Stimulated activated CD4-positive, alpha-beta T cell treated with anti-CD3 and anti-CD28 coated beads, TNF-alpha, amount 100 ng/mL, for 1 hour (primary cell): ENCODE measurements at regions not wholly inside any gene's neighbourhood (a gene's known extent, or its start where the extent isn't known, plus 50 kb on each side); places are given as distances from the start of the nearest gene placed in this dataset.
A peak's percentile ranks its signal among the peaks of the same experiment; 100 is the strongest.
"Not testable (repeated sequence)": the region's sequence is repeated elsewhere in the genome, so short reads cannot be mapped to it uniquely, and the experiment has no call there.

Source experiments
- DNase-seq, 3 donors: peaks; one replicate each; pipeline ENCODE4 v3.0.0-alpha.2; 2020; ENCODE audit warnings: low read depth in 3 of 3, low spot score in 1 of 3

DNA sequence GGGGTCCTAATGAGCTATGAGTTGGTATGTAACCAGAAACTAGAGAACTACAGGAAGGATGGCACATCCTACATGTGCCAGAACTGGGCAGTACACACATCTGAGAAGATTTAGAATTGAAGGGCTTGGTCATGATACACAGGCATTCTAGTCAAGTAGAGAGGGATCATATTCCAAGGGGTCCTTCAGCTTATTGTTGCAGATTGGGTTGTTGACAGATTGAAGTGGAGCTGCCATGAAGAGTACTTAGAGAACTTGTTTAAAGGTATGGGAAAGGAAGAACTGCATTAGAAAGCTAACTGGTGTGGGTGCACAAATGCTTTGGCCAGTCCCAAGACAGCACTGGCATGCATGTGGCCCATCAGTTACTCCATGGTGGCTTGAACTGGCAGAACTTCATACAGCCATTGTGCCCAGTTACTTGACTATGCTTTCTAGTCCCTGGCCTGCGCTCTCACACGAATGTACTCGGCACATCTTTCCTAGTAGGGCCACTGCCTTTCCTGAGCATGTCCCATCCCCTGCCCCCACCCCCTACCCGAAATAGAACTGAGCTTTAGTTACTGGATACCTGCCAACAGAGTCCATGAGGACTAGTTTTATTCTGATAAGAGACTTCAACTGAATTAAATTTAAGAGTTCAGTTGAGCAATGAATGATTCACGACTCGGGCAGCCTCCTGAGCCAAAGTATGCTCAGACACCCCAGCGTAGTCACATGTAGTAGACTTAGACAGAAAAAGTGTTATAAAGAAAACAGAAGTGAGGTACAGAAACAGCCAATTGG lies 64.0 kb downstream of the CCNG2 start:
- no peak for DNase-seq

DNA sequence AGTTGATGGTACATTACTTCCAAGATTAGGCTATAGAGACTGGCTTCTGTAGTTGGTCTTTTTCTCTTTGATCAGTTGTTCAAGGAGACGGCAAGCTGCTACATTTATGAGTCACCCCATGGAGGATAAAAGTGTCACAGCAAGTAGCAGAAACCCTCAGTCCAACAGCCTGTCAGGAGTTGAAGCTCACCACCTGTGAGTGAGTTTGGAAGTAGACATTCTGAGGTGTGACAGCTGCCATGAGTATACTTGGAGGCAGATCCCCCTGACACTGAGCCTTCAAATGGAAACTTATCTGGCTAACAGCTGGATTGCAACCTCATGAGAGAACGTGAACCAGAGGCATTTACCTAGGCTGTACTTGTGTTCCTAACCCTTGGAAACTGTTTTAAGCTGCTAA lies 68.0 kb downstream of the CCNG2 start:
- DNase-seq, result no peak

DNA sequence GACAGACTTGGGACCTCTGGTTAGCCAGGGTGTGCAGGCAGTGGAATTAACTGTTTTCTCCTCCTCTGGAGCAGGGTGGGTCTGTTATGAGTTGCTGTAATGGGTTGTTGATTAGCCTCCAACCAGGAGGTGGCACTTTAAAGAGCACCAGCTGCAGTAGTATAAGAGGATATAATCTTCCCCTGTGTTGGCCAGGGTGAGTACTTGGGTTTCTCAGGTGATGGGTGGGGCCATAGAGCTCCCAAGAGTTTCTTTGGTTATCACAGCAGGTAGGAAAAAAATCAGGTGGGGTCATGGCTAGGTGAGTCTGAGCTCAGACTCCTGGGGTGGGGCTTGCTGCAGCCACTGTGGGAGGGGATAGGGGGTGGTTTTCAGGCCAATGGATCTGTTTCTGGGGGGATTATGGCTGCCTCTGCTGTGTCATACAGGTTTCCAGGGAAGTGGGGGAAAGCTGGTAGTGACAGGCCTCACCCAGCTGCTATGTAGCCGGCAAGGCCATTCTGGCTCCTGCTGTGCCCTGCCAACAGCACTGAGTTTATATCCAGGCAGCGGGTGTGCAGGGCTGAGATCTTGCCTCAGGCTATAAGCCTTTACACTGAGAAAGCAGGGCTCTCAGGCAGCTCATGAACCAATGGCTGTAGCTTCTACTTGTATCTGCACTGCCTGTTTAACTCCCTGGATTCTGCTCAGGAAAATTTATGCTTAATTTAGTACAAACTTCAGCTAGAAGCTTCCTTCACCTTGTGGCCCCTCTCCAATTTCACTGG lies 70.1 kb downstream of the CCNG2 start:
- DNase-seq, result no peak

DNA sequence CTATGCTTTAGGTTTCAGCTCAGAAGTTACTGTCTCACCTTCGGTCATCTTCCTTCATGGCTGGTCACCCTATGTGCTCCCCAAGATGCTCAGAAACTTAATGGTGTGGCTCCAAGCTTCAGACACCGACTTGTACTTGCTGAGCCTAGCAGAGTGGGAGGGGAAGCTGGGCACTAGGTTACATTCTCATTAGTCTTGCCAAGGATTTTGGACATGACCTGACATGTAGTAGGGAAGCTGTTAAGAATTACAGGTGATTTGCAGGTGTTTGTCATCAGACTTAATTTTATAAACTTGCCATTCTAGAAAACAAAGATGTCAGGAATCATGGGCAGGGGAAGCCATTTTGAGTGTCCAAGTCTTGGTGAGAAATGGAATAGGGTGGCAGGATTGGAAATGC lies 72.4 kb downstream of the CCNG2 start:
- no peak for DNase-seq

DNA sequence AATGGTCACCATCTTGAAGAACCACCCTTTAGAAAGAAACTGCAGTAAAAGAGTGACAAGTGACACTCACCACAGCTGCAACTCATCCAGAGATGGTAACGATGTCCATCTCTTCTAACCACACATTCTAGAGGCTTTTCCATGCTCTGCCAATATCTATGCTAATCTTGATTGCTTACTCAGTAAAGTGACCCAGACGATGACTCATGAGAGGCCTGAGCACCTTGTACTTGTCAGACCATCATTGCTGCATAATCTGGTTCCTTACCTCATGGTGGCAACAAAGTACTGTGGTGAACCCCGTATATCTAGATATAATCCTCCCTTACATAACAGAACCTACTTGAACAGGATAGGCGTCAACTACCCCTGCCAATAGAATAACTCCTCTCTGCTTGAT lies 75.6 kb downstream of the CCNG2 start:
- DNase-seq, result no peak

DNA sequence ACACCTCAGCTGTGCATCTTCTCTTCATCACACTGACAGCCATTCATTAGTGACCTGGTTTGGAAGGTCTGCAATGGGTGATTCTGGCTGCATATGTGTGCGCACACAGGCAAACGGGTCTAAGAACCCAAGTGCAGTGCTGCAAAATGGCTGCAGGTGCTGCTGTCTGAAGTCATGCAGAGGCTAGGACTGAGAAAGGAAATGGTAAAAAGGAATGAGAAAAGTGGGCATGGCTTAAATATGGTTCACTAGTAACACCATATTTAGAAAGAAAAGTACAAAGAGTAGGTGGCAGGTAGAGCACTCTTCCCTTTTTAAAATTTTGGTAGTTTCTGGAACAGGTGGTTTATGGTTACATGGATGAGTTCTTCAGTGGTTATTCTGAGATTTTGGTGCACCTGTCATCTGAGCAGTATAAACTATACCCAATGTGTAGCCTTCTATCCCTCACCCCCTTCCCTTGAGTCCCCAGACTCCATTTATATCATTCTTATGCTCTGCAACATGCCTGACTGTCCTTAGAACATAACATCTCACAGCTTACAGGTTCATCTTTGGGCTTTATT lies 78.4 kb downstream of the CCNG2 start:
- DNase-seq, result no peak

DNA sequence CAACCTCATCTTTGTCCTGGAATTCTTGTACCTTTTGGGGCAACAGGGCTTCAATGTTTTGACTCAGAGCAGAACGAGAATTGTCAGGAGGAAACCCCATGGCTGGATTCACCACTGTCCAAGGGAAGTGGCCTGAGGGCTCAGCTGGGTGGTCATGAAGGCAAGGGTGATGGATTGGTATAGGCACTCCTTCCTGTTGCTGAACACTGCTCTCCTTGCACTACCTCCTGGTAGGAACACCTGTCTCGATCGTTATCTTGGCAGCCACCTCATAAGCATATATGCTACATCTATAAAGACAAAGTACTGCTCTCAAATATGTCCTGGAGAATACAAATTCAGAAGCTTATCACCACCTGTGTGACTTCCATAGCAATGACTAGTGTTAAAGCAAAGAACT lies 79.8 kb downstream of the CCNG2 start:
- no peak for DNase-seq

DNA sequence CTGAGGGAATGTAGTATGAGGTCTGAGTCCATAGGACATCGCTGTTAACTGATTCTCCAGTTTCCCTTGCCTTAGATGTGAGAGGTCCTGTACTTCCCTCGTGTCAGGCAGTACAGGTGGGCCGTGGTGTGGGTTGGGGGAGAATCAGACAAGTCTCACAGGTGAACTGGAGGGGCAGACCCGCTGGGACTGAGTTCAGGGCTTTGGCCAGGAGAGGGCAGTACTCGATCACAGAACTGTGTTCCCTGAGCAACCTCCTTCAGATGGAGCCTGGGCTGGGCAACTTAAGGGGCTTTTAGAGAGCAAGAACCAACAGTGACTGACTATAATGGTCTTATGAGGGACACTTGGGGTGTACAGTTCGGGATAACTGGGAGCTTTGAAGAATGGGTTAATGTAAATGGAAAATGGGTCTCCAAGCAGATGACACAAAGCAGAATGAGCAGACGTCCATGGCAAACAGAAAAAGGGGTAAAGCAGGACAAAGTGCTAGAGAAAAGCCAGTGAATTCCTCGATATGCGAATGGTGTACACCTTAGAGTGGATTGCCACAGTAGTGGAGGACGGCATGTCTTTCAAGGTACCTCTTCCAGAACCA lies 83.6 kb downstream of the CCNG2 start:
- peak in 2 of 3 donors; percentile 4 to 38 for DNase-seq

DNA sequence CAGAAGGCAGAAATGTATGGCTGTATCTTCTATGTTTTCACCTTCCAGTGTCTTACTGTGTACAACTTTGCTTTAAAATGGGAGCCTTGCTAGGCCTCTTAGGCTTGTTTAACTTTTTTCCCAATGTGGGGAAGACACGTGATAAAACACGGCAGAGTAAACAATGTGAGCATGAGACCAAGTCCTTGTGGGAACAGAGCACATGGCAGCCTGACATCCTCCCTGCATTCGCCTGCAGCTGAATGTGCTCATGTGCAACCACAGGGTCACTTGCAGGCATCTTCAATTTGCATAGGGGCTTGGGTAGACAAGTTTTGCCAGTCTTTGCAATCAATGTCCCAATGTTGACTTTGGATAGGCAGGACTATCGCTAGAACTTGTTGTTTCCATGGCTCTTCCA lies 91.8 kb downstream of the CCNG2 start:
- DNase-seq, result no peak

DNA sequence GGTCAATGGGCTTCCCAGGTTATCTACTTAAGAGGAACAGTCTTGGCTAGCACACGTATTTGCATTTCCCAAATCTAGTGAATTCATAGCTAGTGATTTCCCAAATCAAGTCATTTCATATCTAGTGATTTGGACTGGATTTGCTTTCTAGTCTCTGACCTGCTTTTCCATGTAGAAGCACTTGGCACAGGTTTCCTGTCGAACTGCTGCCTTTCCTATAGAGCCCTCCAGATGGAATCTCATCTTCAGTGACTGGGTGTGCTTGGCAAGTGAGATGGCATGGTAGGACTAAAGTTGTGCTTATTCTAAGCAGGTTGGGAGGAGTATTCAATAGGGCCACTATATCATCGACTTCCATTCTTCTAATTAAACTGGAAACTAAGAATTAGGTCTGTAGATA lies 94.7 kb downstream of the CCNG2 start:
- no peak for DNase-seq

DNA sequence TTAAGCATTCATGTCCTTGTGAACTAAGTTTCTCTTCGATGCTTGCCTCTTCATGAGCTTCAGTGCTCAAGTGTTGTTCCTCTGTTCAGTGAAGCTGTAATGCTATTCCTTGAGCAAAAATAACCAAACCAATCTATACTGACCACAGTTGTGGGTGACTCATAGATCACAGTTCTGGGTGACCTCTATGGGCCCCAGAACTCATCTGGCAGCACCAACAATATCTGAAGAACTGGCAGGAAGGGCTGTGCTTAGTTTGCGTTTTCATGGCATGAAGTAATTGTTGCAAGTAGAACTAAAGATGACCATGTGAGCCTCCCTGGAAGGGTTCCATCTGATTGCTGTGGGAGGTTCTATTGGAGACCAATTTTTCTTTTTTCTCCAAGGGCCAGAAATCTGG lies 106.2 kb downstream of the CCNG2 start:
- no peak for DNase-seq

DNA sequence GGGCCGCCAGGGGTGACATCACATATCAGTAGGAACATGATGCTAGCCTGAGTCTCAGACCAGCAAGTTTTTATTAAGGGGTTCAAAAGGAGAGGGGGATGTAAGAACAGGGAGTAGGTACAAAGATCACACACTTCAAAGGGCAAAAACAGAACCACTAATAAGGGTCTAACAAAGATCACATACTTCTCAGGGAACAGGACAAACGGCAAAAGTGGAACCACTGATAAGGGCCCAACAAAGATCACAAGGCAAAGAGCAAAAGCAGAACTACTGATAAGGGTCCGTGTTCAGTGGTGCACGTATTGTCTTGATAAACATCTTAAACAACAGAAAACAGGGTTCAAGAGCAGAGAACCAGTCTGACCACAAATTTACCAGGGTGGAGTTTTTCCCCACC lies 107.0 kb downstream of the CCNG2 start:
- not testable (repeated sequence) for DNase-seq

DNA sequence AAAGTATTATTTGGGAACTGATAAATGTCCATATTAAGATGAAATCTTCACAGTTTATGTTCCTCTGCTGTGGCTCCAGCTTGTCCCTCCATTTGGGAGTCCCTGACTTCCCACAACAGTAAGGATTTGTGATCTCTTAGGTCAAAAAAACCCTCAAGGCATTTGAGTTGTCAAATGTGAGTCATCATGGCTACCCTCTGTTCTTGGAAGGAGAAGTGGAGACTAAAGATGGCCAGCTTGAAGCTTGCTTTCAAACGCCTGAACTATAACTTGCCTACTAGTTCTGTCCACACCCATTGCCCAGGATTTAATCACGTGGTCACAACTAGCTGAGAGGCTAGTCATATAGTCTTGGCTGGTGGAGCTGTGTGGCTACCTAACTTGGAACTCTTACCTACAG lies 107.8 kb downstream of the CCNG2 start:
- no peak for DNase-seq

DNA sequence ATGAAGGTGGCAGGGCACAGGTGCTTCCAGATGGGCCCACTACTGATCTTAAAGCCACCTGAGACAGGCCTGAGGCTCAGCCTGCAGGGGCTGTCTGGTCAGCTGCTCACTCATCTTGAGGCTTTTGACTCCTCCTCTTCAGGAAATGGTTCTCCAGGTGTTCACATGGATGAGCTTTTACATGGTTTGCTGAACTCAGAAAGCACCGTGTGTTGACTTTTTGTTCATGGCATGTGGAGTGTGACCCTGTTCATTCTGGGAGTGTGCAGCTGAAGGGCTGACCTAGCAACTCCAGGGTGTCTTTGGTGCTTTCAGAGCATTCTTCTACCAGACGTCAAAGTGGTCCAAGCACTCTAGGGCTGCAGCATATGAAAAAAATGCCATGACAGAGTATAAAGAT lies 111.1 kb downstream of the CCNG2 start:
- DNase-seq, result no peak

DNA sequence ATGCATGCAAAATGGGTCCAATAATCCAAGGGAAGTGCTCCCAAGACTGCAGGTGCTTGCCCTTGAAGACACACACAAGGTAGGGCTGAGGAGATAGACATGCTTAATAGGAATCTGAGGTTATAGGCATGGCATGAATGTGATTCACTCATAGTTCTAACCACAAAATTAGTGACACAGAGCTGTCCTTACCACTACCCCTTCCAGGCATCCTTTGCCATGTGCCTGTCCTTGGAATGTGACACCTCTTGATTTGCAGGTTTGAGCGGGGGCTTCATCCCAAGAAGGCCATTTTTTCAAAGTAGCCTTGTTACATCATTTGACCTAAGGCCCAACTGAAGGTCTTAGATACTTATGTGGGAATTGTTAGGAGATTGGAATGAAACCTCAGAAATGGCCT lies 112.5 kb downstream of the CCNG2 start:
- DNase-seq, result no peak

DNA sequence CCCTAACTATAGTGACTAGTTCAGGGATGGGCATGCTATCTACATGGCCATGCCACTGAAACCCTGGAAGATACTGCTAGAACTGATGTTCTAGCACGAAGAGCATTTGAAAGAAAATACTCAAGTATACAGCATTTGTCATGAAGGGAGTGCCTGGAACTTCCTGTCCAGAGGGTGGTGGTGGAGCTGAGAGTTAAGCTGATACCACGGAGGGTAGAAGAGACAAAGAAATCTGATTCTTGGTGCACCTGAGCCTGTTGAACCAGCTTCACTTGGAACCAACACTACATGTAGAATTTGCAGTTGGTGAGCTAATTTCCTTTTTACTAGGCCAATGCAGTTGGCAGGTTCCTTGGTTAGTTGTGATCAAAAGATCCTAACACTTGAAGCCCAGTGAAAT lies 116.4 kb downstream of the CCNG2 start:
- DNase-seq, result no peak

DNA sequence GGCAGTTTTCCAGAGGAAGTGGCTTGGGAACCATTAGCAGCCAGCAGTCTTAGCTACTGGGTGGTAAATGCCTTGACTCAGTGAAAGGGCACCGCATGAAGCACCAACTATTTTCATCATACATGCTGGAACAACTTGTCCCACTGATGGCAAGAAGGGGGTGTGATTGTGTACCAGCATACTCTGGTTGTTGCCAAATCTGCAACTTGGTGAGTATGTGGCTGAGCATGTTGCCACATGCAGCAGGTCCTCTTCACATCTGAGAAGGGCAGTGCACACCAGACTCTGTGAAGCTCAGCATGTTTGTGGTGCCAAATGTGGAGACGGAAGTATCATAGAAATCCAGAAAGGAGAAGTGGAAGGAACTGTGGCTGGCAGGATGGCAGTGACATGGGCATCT lies 122.1 kb downstream of the CCNG2 start:
- DNase-seq, result not testable (repeated sequence)

DNA sequence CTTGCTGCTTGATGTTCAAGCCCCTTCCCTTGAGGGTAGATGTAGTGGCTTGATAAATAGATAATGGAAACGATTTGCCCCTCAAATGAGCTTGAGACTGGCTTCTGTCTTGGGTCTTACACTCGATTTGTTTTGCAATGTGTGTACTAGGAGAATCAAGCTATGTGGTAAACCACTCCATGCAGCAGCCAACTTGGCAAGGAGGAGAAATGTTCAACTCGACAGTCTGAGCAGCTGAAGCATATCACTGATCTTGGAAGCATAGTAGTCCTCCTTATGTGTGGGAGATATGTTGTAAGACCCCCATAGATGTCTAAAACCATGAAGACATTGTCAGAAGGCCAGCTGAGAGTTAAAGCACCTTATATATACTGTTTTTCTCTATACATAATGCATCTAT lies 125.3 kb downstream of the CCNG2 start:
- no peak for DNase-seq

DNA sequence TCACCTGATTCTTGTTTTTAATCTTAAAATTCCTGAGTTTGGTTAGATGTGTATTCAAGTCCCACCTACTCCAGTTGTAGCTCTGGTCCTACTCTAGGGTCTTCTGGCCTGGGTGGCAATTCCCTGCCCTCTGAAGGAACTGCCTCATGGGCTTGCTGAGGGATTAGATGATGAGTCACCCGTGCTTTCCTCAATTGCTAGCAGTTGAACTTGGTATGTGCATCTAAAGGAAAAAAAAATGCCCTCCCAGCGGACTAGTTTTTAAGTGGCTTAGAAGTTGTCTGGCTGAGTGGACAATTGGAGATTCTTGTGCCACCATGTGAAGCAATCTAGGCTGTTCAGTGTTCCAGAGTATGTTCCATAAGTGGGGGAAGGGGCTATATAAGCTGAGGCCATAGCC lies 127.0 kb downstream of the CCNG2 start:
- DNase-seq, result no peak

DNA sequence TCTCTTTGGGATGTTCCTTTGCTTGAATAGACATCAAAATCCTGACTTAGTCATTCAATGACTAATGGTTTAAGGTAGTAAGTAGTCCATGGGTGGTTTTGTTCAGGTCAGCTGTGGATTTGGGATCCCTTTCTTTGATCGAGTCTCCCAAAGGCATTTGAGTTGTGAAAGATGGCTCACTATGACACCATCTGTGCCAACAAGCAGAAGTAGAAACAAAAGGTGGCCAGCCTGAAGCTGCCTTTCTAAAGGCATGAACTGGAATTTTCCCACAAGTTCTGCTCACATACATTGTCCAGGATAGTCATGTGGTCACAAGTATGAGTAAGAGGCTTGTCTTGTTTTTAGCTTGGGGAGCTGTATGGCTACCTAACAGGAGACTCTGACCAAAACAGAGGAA lies 129.9 kb downstream of the CCNG2 start:
- DNase-seq, result no peak

DNA sequence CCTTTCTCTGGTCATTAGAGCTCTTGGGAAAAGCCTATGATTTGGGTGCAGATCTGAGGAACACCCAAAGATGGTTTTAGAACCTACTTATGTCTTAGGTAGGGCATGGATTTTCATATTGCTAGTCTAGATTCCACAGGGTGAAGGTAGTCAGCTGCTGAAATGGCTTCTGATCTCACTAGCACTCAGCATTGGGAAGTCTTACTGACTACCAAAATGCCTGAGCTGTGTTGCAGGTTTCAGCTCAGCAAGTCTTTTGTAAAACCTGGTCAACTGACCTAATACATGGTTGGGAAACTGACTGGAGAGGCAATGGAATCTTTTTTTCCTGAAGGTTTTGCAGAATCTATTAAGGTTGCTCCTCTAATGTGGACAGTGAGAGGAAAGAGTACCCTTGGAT lies 136.4 kb downstream of the CCNG2 start:
- no peak for DNase-seq

DNA sequence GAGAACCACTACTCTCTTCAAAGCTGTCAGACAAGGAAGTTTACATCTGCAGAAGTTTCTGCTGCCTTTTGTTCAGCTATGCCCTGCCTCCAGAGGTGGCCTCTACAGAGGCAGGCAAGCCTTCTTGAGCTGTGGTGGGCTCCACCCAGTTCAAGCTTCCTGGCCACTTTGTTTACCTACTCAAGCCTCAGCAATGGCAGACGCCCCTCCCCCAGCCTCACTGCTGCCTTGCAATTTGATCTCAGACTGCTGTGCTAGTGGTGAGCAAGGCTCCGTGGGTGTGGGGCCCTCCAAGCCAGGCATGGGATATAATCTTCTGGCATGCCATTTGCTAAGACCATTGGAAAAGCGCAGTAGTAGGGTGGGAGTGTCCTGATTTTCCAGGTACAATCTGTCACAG lies 144.0 kb downstream of the CCNG2 start:
- not testable (repeated sequence) for DNase-seq
